ENCODE measurements at regions not wholly inside any gene's neighbourhood (a gene's known extent, or its start where the extent isn't known, plus 50 kb on each side); places are given as distances from the start of the nearest gene placed in this dataset.

- H2AFZ ChIP-seq (ENCODE audit: insufficient read depth, low read depth, low read length, poor library complexity, severe bottlenecking) = no peak overlapping the region
- H3K4me2 ChIP-seq (replicated peaks; ENCODE audit: extremely low read depth, low read length, poor library complexity, severe bottlenecking) = no peak overlapping the region
- Mint-ChIP-seq H3K27me3 (ENCODE audit: low read depth in 3 of 3) (no peaks in the 10 kb centered on the region), H3K4me3 (no peak overlapping the region), H3K36me3 (no peaks in the 10 kb centered on the region), H3K4me1 (no peaks in the 10 kb centered on the region), H3K27ac (no peak overlapping the region), H3K9me3 (peaks cover 0 to 3% (median 0%) of the 10 kb centered on the region in 7 donors)
- no peaks in the 10 kb centered on the region for H3K9me3 ChIP-seq (replicated peaks in 1 of 2; ENCODE audit: control insufficient read depth in 1 of 2, insufficient read depth in 1 of 2, low read length in 2 of 2)
- H3K27me3 ChIP-seq (ENCODE audit: control insufficient read depth in 2 of 2, insufficient read depth in 2 of 2, low read length in 2 of 2) = no peaks in the 10 kb centered on the region
- TF ChIP-seq, protein P1, sequence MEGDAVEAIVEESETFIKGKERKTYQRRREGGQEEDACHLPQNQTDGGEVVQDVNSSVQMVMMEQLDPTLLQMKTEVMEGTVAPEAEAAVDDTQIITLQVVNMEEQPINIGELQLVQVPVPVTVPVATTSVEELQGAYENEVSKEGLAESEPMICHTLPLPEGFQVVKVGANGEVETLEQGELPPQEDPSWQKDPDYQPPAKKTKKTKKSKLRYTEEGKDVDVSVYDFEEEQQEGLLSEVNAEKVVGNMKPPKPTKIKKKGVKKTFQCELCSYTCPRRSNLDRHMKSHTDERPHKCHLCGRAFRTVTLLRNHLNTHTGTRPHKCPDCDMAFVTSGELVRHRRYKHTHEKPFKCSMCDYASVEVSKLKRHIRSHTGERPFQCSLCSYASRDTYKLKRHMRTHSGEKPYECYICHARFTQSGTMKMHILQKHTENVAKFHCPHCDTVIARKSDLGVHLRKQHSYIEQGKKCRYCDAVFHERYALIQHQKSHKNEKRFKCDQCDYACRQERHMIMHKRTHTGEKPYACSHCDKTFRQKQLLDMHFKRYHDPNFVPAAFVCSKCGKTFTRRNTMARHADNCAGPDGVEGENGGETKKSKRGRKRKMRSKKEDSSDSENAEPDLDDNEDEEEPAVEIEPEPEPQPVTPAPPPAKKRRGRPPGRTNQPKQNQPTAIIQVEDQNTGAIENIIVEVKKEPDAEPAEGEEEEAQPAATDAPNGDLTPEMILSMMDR (IDR thresholded peaks at IDR 0.05) = no peak
- intact Hi-C loops (cut with micrococcal nuclease) = no loop called here
- no peaks in the 10 kb centered on the region for H3K4me1 ChIP-seq (ENCODE audit: control insufficient read depth in 1 of 2, insufficient read depth in 2 of 2, low read length in 2 of 2)
- no peak overlapping the region for H3K4me3 ChIP-seq (replicated peaks in 1 of 3; ENCODE audit: low read depth in 2 of 3, low read length in 3 of 3)
- no peaks in the 10 kb centered on the region for H4K20me1 ChIP-seq (ENCODE audit: insufficient read depth, low read length)
- no peak for DNase-seq
- no peaks in the 10 kb centered on the region for H3K36me3 ChIP-seq (replicated peaks in 1 of 2; ENCODE audit: control insufficient read depth in 1 of 2, insufficient read depth in 2 of 2, low read length in 2 of 2)
- no peak overlapping the region for H3K27ac ChIP-seq (ENCODE audit: low read depth in 1 of 2, low read length in 2 of 2)
- H3K9ac ChIP-seq (ENCODE audit: insufficient read depth, low read length, poor library complexity, severe bottlenecking) = no peak overlapping the region
- no peaks in the 10 kb centered on the region for H3K79me2 ChIP-seq (ENCODE audit: insufficient read depth, low read length)
Measured at GRCh38 chr13:82751206-82751605, 1131.1 kb downstream of the SLITRK1 start.

DNA sequence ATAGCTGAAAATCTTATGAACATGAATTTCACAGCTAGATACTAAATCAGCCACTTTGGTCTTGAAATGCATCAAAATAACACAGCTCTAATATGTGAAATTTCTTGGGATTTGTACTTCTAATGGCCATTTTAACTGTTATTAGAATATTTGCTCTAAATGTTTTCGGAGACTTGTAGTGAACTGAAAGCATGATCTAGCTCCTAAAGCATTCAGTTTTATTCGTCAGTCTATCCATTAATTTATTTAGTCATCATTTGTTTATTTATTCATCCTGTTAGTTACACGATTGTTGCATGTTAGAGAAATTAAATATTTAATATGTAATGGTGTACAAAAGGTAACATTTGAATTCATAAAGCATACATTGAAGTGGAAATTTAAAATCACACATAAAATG is 1132.7 kb downstream of the SLITRK1 start:
- H4K20me1 ChIP-seq (ENCODE audit: insufficient read depth, low read length) = no peaks in the 10 kb centered on the region
- WGBS (ENCODE audit: insufficient coverage) = no CpG with 5 or more reads among the region's 3 CpGs
- no peak overlapping the region for H3K4me3 ChIP-seq (replicated peaks in 1 of 3; ENCODE audit: low read depth in 2 of 3, low read length in 3 of 3)
- Mint-ChIP-seq H3K36me3 (no peaks in the 10 kb centered on the region), H3K27ac (no peak overlapping the region), H3K9me3 (peaks cover 0 to 3% (median 0%) of the 10 kb centered on the region in 7 donors), H3K27me3 (ENCODE audit: low read depth in 3 of 3) (no peaks in the 10 kb centered on the region), H3K4me1 (no peaks in the 10 kb centered on the region), H3K4me3 (no peak overlapping the region)
- no peaks in the 10 kb centered on the region for H3K4me1 ChIP-seq (ENCODE audit: control insufficient read depth in 1 of 2, insufficient read depth in 2 of 2, low read length in 2 of 2)
- no peak overlapping the region for H3K27ac ChIP-seq (ENCODE audit: low read depth in 1 of 2, low read length in 2 of 2)
- TF ChIP-seq, protein P1 (IDR thresholded peaks at IDR 0.05) = no peak
- no peak for DNase-seq
- no peak overlapping the region for H3K4me2 ChIP-seq (replicated peaks; ENCODE audit: extremely low read depth, low read length, poor library complexity, severe bottlenecking)
- no peaks in the 10 kb centered on the region for H3K79me2 ChIP-seq (ENCODE audit: insufficient read depth, low read length)
- H3K9me3 ChIP-seq (replicated peaks in 1 of 2; ENCODE audit: control insufficient read depth in 1 of 2, insufficient read depth in 1 of 2, low read length in 2 of 2) = no peaks in the 10 kb centered on the region
- H3K36me3 ChIP-seq (replicated peaks in 1 of 2; ENCODE audit: control insufficient read depth in 1 of 2, insufficient read depth in 2 of 2, low read length in 2 of 2) = no peaks in the 10 kb centered on the region
- intact Hi-C loops (cut with micrococcal nuclease) = no loop called here
- no peak overlapping the region for H2AFZ ChIP-seq (ENCODE audit: insufficient read depth, low read depth, low read length, poor library complexity, severe bottlenecking)
- H3K27me3 ChIP-seq (ENCODE audit: control insufficient read depth in 2 of 2, insufficient read depth in 2 of 2, low read length in 2 of 2) = no peaks in the 10 kb centered on the region
- no peak overlapping the region for H3K9ac ChIP-seq (ENCODE audit: insufficient read depth, low read length, poor library complexity, severe bottlenecking)

Measured in CD14-positive monocyte (primary cell).